ENCODE measurements at regions not wholly inside any gene's neighbourhood (a gene's known extent, or its start where the extent isn't known, plus 50 kb on each side); places are given as distances from the start of the nearest gene placed in this dataset.

DNA sequence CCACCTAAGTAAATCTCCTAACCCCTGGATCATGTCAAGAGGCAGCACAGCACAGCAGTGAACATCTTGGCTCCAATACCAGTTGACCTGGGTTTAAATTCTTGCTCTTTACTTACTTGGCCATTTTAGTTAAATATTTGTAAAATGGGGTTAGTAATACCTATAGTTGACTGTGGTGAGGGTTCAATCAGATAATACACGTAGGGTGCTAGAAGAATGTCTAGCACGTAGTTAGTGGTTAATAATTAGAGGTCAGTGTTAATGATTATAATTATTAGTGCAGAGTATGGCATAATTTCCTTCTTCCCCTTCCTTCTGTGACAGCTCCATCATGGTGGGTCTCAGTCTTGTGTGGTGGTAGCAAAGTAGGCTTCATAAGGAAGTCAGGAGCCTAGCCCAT is 520.8 kb downstream of the INSC start:
- no peak for DNase-seq (ENCODE audit: extremely low spot score, unreplicated experiment)
- H3K4me3 Mint-ChIP-seq (ENCODE audit: unreplicated experiment) = no peak overlapping the region
- TF ChIP-seq, protein P1, sequence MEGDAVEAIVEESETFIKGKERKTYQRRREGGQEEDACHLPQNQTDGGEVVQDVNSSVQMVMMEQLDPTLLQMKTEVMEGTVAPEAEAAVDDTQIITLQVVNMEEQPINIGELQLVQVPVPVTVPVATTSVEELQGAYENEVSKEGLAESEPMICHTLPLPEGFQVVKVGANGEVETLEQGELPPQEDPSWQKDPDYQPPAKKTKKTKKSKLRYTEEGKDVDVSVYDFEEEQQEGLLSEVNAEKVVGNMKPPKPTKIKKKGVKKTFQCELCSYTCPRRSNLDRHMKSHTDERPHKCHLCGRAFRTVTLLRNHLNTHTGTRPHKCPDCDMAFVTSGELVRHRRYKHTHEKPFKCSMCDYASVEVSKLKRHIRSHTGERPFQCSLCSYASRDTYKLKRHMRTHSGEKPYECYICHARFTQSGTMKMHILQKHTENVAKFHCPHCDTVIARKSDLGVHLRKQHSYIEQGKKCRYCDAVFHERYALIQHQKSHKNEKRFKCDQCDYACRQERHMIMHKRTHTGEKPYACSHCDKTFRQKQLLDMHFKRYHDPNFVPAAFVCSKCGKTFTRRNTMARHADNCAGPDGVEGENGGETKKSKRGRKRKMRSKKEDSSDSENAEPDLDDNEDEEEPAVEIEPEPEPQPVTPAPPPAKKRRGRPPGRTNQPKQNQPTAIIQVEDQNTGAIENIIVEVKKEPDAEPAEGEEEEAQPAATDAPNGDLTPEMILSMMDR (IDR thresholded peaks at IDR 0.05) = no peak
- no peaks in the 10 kb centered on the region for H3K9me3 Mint-ChIP-seq (ENCODE audit: unreplicated experiment)
- H3K27ac Mint-ChIP-seq (ENCODE audit: unreplicated experiment) = no peak overlapping the region
- H3K4me1 Mint-ChIP-seq (ENCODE audit: unreplicated experiment) = no peaks in the 10 kb centered on the region
- H3K36me3 Mint-ChIP-seq (ENCODE audit: unreplicated experiment) = no peaks in the 10 kb centered on the region
- peaks cover 13% of the 10 kb centered on the region for H3K27me3 Mint-ChIP-seq (ENCODE audit: unreplicated experiment)

DNA sequence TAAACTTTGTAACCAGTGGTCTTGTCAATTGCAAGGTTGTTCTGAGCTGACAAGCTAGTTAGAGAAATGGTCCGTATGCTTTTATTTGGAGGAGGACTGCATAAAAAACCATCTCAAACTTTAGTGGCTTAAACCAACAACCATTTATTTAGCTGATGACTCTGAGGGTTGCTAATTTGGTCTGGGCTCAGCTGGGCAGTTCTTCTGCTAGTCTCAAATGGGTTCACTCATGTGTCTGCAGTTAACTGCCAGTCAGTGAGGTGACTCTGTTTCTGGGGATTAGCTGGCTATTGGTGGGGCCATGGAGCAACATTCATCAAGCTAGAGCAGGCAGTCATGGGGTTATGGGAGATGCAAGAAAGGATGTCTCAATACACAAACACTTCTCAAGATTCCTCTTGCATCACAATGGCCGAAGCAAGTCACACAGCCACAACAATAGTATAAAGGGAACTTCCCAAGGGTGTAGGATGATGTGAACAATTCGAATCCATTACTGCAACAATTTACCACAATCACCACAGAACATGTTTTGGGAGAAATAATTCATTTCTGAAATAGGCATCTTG is 521.9 kb downstream of the INSC start:
- Mint-ChIP-seq H3K27ac (ENCODE audit: unreplicated experiment) (no peak overlapping the region), H3K4me1 (ENCODE audit: unreplicated experiment) (no peaks in the 10 kb centered on the region), H3K9me3 (ENCODE audit: unreplicated experiment) (no peaks in the 10 kb centered on the region), H3K4me3 (ENCODE audit: unreplicated experiment) (no peak overlapping the region), H3K36me3 (ENCODE audit: unreplicated experiment) (no peaks in the 10 kb centered on the region), H3K27me3 (ENCODE audit: unreplicated experiment) (peaks cover 13% of the 10 kb centered on the region)
- no peak for DNase-seq (ENCODE audit: extremely low spot score, unreplicated experiment)
- TF ChIP-seq, protein P1 (IDR thresholded peaks at IDR 0.05) = no peak

DNA sequence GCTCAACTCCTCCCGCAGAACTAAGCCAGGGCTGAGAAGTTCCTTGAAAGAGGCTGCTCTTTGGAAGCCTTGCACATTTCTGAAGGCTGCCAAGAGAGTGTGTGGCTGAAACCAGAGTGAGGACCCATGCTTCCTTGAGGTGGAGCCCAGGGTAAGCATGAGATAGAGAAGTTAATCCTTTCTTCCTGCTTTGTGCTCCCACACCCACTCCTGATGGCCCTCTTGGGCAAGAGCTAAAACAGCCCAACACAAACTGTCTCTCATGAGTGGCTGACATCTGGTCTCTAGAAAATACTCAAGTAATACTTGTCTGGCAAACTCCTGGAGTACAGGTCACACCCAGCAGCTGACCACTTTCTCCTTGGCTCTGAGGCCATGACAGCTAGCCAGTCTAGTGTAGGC is 523.7 kb downstream of the INSC start:
- Mint-ChIP-seq H3K4me1 (ENCODE audit: unreplicated experiment) (no peaks in the 10 kb centered on the region), H3K27ac (ENCODE audit: unreplicated experiment) (no peak overlapping the region), H3K4me3 (ENCODE audit: unreplicated experiment) (no peak overlapping the region), H3K36me3 (ENCODE audit: unreplicated experiment) (no peaks in the 10 kb centered on the region), H3K27me3 (ENCODE audit: unreplicated experiment) (peaks cover 5% of the 10 kb centered on the region), H3K9me3 (ENCODE audit: unreplicated experiment) (no peaks in the 10 kb centered on the region)
- TF ChIP-seq, protein P1 (IDR thresholded peaks at IDR 0.05) = no peak
- DNase-seq (ENCODE audit: extremely low spot score, unreplicated experiment) = no peak

DNA sequence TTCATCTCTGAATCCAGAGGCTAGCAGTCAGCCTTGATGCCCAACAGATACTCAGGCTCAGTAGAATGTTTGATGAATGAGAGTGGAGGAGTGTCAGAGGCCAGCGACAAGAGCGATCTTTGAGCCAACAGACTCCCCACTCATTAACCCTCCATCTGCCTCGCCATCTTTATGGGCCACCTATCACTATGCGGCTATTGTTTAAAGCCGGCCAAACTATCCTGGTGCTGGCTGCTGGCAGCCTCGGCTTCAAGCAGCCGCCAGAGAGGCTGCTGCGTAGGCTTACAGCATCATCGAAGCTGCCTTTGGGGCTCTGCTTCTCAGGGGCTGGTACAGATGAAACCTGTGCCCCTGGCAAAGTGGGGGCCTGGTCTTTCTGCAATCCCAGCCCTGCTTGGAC is 525.6 kb downstream of the INSC start:
- Mint-ChIP-seq H3K4me3 (ENCODE audit: unreplicated experiment) (no peak overlapping the region), H3K9me3 (ENCODE audit: unreplicated experiment) (no peaks in the 10 kb centered on the region), H3K27me3 (ENCODE audit: unreplicated experiment) (peaks cover 10% of the 10 kb centered on the region), H3K36me3 (ENCODE audit: unreplicated experiment) (no peaks in the 10 kb centered on the region), H3K4me1 (ENCODE audit: unreplicated experiment) (no peaks in the 10 kb centered on the region), H3K27ac (ENCODE audit: unreplicated experiment) (no peak overlapping the region)
- no peak for DNase-seq (ENCODE audit: extremely low spot score, unreplicated experiment)
- TF ChIP-seq, protein P1 (IDR thresholded peaks at IDR 0.05) = no peak

DNA sequence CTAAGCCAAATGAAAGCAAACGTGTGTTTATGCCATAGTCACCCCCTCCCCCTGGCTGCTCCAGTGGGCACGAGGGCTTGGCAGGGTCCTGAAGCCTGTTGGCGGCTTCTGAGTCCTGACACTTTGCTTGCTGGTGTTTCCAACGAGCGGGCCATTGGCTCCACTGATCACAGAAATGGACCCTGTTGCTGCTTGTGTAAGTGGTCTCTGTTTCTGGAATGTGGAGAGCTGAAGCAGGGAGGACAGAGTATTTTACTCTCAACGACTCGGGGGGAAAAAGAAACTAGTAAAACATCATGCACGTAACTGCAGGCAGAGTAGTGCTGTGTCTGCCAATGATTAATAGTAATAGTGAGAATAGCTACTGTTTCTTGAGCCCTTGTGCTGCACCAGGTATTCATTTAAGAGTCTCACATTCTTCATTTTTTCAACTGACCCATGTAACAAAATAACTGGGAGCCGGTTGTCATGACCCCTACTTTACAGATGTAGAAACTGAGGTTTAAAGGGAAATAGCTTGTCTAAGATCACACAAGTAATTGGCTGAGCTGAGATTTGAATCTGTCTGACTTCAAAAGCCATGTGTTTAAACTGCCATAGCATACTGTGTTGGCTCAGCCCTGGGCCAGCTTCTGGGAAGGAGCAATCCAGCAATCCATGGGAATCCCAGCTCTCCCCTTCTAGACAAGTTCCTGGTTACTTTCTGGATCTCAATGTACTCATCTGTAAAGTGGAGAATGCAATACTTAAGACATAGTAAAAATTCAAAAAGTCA is 526.7 kb downstream of the INSC start:
- no peak for DNase-seq (ENCODE audit: extremely low spot score, unreplicated experiment)
- no peak overlapping the region for H3K4me3 Mint-ChIP-seq (ENCODE audit: unreplicated experiment)
- H3K9me3 Mint-ChIP-seq (ENCODE audit: unreplicated experiment) = no peaks in the 10 kb centered on the region
- H3K36me3 Mint-ChIP-seq (ENCODE audit: unreplicated experiment) = no peaks in the 10 kb centered on the region
- H3K27me3 Mint-ChIP-seq (ENCODE audit: unreplicated experiment) = peaks cover 12% of the 10 kb centered on the region
- no peaks in the 10 kb centered on the region for H3K4me1 Mint-ChIP-seq (ENCODE audit: unreplicated experiment)
- TF ChIP-seq, protein P1 (IDR thresholded peaks at IDR 0.05) = no peak
- no peak overlapping the region for H3K27ac Mint-ChIP-seq (ENCODE audit: unreplicated experiment)

Measured in osteocyte (in vitro differentiated cells).